BLaER1 (cell line): ENCODE measurements at regions not wholly inside any gene's neighbourhood (a gene's known extent, or its start where the extent isn't known, plus 50 kb on each side); places are given as distances from the start of the nearest gene placed in this dataset.

Source experiments
- H3K27ac ChIP-seq: shearing (Covaris generic); formaldehyde crosslinking; 2 replicates; pipeline ENCODE4 v1.8.1; 2022
- H3K27me3 ChIP-seq: shearing (Covaris generic); formaldehyde crosslinking; 2 replicates; pipeline ENCODE4 v1.8.1; 2022
- H3K36me3 ChIP-seq: shearing (Covaris generic); formaldehyde crosslinking; 2 replicates; pipeline ENCODE4 v1.8.1; 2022
- H3K4me1 ChIP-seq: shearing (Covaris generic); formaldehyde crosslinking; 2 replicates; pipeline ENCODE4 v1.8.1; 2022
- H3K4me2 ChIP-seq: shearing (Covaris generic); formaldehyde crosslinking; 2 replicates; pipeline ENCODE4 v1.8.1; 2022
- H3K4me3 ChIP-seq: shearing (Covaris generic); formaldehyde crosslinking; 2 replicates; pipeline ENCODE4 v1.8.1; 2022
- H3K9ac ChIP-seq: shearing (Covaris generic); formaldehyde crosslinking; 2 replicates; pipeline ENCODE4 v1.8.1; 2022
- H3K9me3 ChIP-seq: shearing (Covaris generic); formaldehyde crosslinking; 2 replicates; pipeline ENCODE4 v1.8.1; 2022
- H4K20me1 ChIP-seq: shearing (Covaris generic); formaldehyde crosslinking; 2 replicates; pipeline ENCODE4 v1.8.1; 2022
- Cebpa-rat ChIP-seq: shearing (Covaris generic); IDR thresholded peaks from 2 replicates; pipeline ENCODE4 v1.8.1; 2022

GRCh38 chr20:6975311-6975710 is 207.8 kb downstream of the BMP2 start:
- no peaks in the 10 kb centered on the region for H3K4me1 ChIP-seq
- no peak overlapping the region for H3K27ac ChIP-seq
- no peaks in the 10 kb centered on the region for H3K27me3 ChIP-seq
- no peak overlapping the region for H3K9ac ChIP-seq
- TF ChIP-seq Cebpa-rat: no peak
- no peaks in the 10 kb centered on the region for H4K20me1 ChIP-seq
- H3K4me2 ChIP-seq: no peak overlapping the region
- H3K9me3 ChIP-seq: peaks cover 5% of the 10 kb centered on the region; the same call in 1 of the 2 replicates
- H3K36me3 ChIP-seq: no peaks in the 10 kb centered on the region
- H3K4me3 ChIP-seq: no peak overlapping the region

- Histone ChIP-seq H3K9ac (no peak overlapping the region), H3K36me3 (no peaks in the 10 kb centered on the region), H3K9me3 (peaks cover 5% of the 10 kb centered on the region; the same call in 1 of the 2 replicates), H3K4me2 (no peak overlapping the region), H3K4me1 (no peaks in the 10 kb centered on the region), H3K27ac (no peak overlapping the region), H3K4me3 (no peak overlapping the region), H4K20me1 (no peaks in the 10 kb centered on the region), H3K27me3 (no peaks in the 10 kb centered on the region)
- TF ChIP-seq Cebpa-rat: no peak
Measured at GRCh38 chr20:6976106-6976900, 208.8 kb downstream of the BMP2 start.

DNA sequence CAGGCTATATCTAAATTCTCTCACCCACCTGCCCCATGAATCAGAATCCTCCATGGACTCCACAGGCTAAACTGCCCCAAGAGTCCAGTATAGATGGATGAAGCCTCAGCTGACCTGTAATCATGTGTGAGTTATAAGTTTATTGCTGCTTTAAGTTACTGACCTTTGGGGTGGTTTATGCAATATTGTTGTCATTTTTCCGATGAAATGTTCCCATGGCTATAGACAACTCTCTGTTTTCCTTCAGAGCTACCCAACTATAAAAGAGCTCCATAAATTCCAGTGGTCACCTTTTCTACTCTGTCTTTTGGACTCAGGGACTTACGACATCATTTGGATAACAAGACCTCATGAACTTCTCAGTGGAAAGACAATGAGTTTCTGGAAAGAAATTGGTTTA is 212.1 kb downstream of the BMP2 start:
- TF ChIP-seq Cebpa-rat: no peak
- Histone ChIP-seq H3K27me3 (no peaks in the 10 kb centered on the region), H3K4me2 (no peak overlapping the region), H3K9me3 (peaks cover 9% of the 10 kb centered on the region; the same call in 1 of the 2 replicates), H3K4me1 (no peaks in the 10 kb centered on the region), H3K9ac (no peak overlapping the region), H4K20me1 (no peaks in the 10 kb centered on the region), H3K36me3 (no peaks in the 10 kb centered on the region), H3K27ac (no peak overlapping the region), H3K4me3 (no peak overlapping the region)

GRCh38 chr20:6993011-6993410 is 225.5 kb downstream of the BMP2 start:
- no peaks in the 10 kb centered on the region for H4K20me1 ChIP-seq
- TF ChIP-seq Cebpa-rat: no peak
- no peak overlapping the region for H3K27ac ChIP-seq
- no peaks in the 10 kb centered on the region for H3K9me3 ChIP-seq
- no peak overlapping the region for H3K4me2 ChIP-seq
- no peak overlapping the region for H3K9ac ChIP-seq
- no peaks in the 10 kb centered on the region for H3K27me3 ChIP-seq
- H3K36me3 ChIP-seq: no peaks in the 10 kb centered on the region
- H3K4me1 ChIP-seq: no peaks in the 10 kb centered on the region
- no peak overlapping the region for H3K4me3 ChIP-seq

DNA sequence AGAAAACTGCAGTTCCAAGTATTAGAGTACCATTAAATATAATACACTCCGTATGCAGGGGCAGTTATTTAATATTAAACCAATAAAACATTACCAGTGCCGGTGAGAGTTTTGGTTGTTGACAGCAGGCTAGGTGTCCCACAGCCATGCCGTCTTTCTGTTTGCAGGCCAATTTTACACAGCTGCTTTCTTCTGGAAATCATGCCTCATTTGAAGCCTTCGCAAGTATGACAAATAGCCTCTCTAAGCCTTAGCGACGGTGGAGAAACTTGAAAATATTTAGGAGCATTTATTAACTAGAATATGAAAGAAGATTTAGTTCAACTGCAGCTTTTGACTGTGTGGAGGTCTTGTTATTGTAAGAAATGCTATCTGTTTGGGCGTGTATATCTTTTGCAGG is 226.0 kb downstream of the BMP2 start:
- Histone ChIP-seq H3K9me3 (no peaks in the 10 kb centered on the region), H4K20me1 (no peaks in the 10 kb centered on the region), H3K27me3 (no peaks in the 10 kb centered on the region), H3K36me3 (no peaks in the 10 kb centered on the region), H3K27ac (no peak overlapping the region), H3K4me2 (no peak overlapping the region), H3K4me3 (no peak overlapping the region), H3K4me1 (no peaks in the 10 kb centered on the region), H3K9ac (no peak overlapping the region)
- TF ChIP-seq Cebpa-rat: no peak

GRCh38 chr20:6994452-6994851 is 227.0 kb downstream of the BMP2 start:
- Histone ChIP-seq H4K20me1 (no peaks in the 10 kb centered on the region), H3K4me2 (no peak overlapping the region), H3K4me3 (no peak overlapping the region), H3K4me1 (no peaks in the 10 kb centered on the region), H3K36me3 (no peaks in the 10 kb centered on the region), H3K27me3 (no peaks in the 10 kb centered on the region), H3K9me3 (no peaks in the 10 kb centered on the region), H3K9ac (no peak overlapping the region), H3K27ac (no peak overlapping the region)
- no peak for TF ChIP-seq Cebpa-rat

- Histone ChIP-seq H3K9ac (no peak overlapping the region), H3K27me3 (no peaks in the 10 kb centered on the region), H3K4me1 (0 out of 2 replicates have a peak, but pooled peaks cover 4% of the 10 kb centered on the region), H4K20me1 (no peaks in the 10 kb centered on the region), H3K4me2 (no peak overlapping the region), H3K4me3 (no peak overlapping the region), H3K36me3 (no peaks in the 10 kb centered on the region), H3K27ac (no peak overlapping the region), H3K9me3 (no peaks in the 10 kb centered on the region)
- TF ChIP-seq Cebpa-rat: no peak
Measured at GRCh38 chr20:6998909-6999308, 231.4 kb downstream of the BMP2 start.

DNA sequence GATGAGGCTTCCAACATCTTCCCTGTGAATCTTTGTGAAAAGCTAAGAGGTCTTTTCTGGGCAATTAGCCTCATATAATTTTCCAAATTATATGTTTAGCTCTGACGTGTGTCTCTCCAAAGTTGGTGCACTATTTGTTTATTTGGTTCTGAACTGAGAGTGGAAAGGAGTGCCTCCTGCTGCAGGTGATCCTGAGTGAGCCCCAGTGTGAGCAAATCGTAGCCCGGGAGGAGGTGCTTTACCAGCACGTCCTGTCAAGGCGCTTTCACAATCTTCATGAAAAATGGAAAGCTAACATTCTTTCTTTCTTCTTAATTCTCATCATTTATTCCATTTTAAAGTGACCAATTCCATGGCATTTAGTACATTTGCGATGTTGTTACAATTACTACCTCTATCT is 231.9 kb downstream of the BMP2 start:
- no peak overlapping the region for H3K9ac ChIP-seq

DNA sequence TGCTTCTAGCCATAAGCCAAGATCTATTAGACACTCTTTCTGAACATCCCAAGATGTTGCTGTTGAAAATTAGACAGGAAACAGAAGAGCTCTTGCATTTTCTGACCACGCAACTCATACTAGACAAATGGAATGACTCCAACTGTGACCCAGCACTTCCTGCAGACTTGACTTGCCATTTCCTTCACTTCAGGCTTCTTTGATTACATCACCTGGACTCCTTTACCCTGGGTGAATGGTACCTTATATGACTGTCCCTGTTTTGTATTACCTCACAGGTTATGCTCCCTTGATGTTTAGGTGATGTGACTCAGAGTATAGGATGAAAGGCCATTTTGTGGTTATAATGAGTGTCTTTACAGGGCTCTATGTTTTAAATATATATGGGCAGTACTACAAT is 236.1 kb downstream of the BMP2 start:
- H3K9ac ChIP-seq: no peak overlapping the region
- no peak overlapping the region for H3K27ac ChIP-seq
- H3K4me2 ChIP-seq: no peak overlapping the region
- no peaks in the 10 kb centered on the region for H4K20me1 ChIP-seq
- no peaks in the 10 kb centered on the region for H3K36me3 ChIP-seq
- no peak overlapping the region for H3K4me3 ChIP-seq
- no peaks in the 10 kb centered on the region for H3K27me3 ChIP-seq
- H3K4me1 ChIP-seq: 0 out of 2 replicates have a peak, but pooled peaks cover 4% of the 10 kb centered on the region
- no peaks in the 10 kb centered on the region for H3K9me3 ChIP-seq
- no peak for TF ChIP-seq Cebpa-rat

More for the DNA sequence above, 231.9 kb downstream of the BMP2 start:
- Histone ChIP-seq H3K4me1 (0 out of 2 replicates have a peak, but pooled peaks cover 4% of the 10 kb centered on the region), H3K9me3 (no peaks in the 10 kb centered on the region), H3K27me3 (no peaks in the 10 kb centered on the region), H4K20me1 (no peaks in the 10 kb centered on the region), H3K36me3 (no peaks in the 10 kb centered on the region), H3K4me3 (no peak overlapping the region), H3K4me2 (no peak overlapping the region), H3K27ac (no peak overlapping the region)
- TF ChIP-seq Cebpa-rat: no peak

DNA sequence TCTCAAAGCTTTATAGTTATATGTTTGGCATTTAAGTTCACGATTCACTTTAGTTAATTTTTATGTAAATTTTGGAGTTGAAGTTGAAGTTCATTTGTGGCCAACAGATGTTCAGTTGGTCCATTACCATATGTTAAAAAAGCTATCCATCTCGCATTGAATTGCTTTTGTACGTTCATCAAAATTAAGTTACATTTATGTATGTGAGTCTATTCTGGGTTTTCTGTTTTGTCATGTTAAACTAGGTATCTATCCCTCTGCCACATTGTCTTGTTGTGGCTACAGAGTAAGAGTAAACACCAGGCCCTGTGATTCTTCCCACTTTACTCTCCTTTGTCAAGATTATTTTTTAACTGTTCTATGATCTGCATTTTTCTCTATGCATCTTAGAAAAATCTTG is 237.3 kb downstream of the BMP2 start:
- Histone ChIP-seq H3K27ac (no peak overlapping the region), H4K20me1 (no peaks in the 10 kb centered on the region), H3K4me1 (0 out of 2 replicates have a peak, but pooled peaks cover 4% of the 10 kb centered on the region), H3K36me3 (no peaks in the 10 kb centered on the region), H3K9ac (no peak overlapping the region), H3K4me2 (no peak overlapping the region), H3K4me3 (no peak overlapping the region), H3K9me3 (no peaks in the 10 kb centered on the region), H3K27me3 (no peaks in the 10 kb centered on the region)
- TF ChIP-seq Cebpa-rat: no peak
